ENCODE measurements at regions not wholly inside any gene's neighbourhood (a gene's known extent, or its start where the extent isn't known, plus 50 kb on each side); places are given as distances from the start of the nearest gene placed in this dataset.

DNA sequence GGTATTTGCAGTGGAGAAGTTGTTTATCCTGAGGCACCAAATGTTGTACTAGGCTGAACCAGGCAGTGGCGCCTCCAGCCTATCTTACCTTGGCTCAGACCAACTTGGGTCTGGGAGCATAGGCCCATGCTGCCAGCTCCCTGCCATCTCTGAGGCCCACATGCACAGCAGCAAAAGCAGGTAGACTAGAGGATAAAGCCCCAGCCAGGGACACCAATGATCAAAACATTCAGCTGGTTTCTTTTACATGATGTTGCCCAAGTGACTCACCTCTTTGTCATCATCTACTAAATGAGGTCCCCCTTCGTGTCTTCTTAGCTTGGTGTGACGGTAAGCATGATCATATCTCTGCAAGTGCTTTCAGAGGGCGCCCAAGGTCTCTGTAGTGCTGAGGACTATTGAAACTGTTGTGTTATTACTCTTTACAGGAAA is 112.1 kb upstream of the DRD2 start:
- peak; percentile 82 for ATAC-seq
- intact Hi-C loops (cut with micrococcal nuclease): loop anchor here (1.0 kb wide), 3 partner anchors 103 to 144 kb away; no protein-coding TSS in a partner anchor
- no TSS peak for BruUV-seq (replicated peaks)
- TF ChIP-seq MTA3 (IDR thresholded peaks at IDR 0.05; ENCODE audit: borderline replicate concordance) (peak; percentile 45; the same call in 1 of the 2 replicates), HDAC2 (IDR thresholded peaks at IDR 0.05) (peak; percentile 21; the same call in 1 of the 2 replicates), NFIC (IDR thresholded peaks at IDR 0.05) (no peak), FOSL1 (tag; conservative IDR thresholded peaks at IDR 0.05) (peak; percentile 98), ERF (CRISPR knock-in tag; IDR thresholded peaks at IDR 0.05) (no peak), SMC3 (conservative IDR thresholded peaks at IDR 0.05; ENCODE audit: insufficient read depth, low read depth, low read length) (peak; percentile 36; the same call in 1 of the 2 replicates), CCNT2 (IDR thresholded peaks at IDR 0.05; ENCODE audit: borderline replicate concordance, extremely low read depth, insufficient read length, low read depth, low read length) (peak; percentile 20), SMARCE1 (IDR thresholded peaks at IDR 0.05) (peak; percentile 61), ESRRB (CRISPR knock-in tag; IDR thresholded peaks at IDR 0.05; ENCODE audit: borderline replicate concordance) (no peak), ATF7 (IDR thresholded peaks at IDR 0.05) (peak; percentile 42; the same call in 1 of the 2 replicates), ELF1 (tag; IDR thresholded peaks at IDR 0.05) (no peak), IRF1 (CRISPR knock-in tag; IDR thresholded peaks at IDR 0.05; ENCODE audit: borderline replicate concordance) (no peak), CREB1 (IDR thresholded peaks at IDR 0.05) (peak; percentile 84), CREB1 (CRISPR knock-in tag; IDR thresholded peaks at IDR 0.05) (peak; percentile 82), ESRRA (IDR thresholded peaks at IDR 0.05; ENCODE audit: borderline replicate concordance, low read depth) (peak; percentile 57), ZSCAN29 (IDR thresholded peaks at IDR 0.05) (no peak), NCOA1 (IDR thresholded peaks at IDR 0.05; ENCODE audit: low read depth) (0 out of 2 replicates have a peak, but pooled peaks have one; percentile 54), CEBPG (CRISPR knock-in tag; IDR thresholded peaks at IDR 0.05) (no peak), CEBPG (tag; conservative IDR thresholded peaks at IDR 0.05 in 1 of 2, IDR thresholded peaks at IDR 0.05 in 1 of 2) (0 out of 4 replicates have a peak, but pooled peaks of 1 of the 2 experiments have one; percentile 9), NBN (IDR thresholded peaks at IDR 0.05; ENCODE audit: low read depth) (0 out of 2 replicates have a peak, but pooled peaks have one; percentile 30), JUN (IDR thresholded peaks at IDR 0.05; ENCODE audit: borderline replicate concordance, low read depth, low read length) (peak; percentile 91), JUN (CRISPR knock-in tag; IDR thresholded peaks at IDR 0.05; ENCODE audit: borderline replicate concordance) (no peak), ZNF232 (CRISPR knock-in tag; IDR thresholded peaks at IDR 0.05) (no peak)
- TF ChIP-seq, protein P1, sequence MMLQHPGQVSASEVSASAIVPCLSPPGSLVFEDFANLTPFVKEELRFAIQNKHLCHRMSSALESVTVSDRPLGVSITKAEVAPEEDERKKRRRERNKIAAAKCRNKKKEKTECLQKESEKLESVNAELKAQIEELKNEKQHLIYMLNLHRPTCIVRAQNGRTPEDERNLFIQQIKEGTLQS (IDR thresholded peaks at IDR 0.05): peak; percentile 92
- TF ChIP-seq, protein P1 (CRISPR knock-in tag; conservative IDR thresholded peaks at IDR 0.05): no peak

More for the DNA sequence above, 112.1 kb upstream of the DRD2 start:
- Histone ChIP-seq H4K20me1 (replicated peaks; ENCODE audit: control insufficient read depth, insufficient read depth, low read length) (no peaks in the 10 kb centered on the region), H2AFZ (ENCODE audit: low read depth, low read length) (peak overlapping the region; percentile 46; the same call in 1 of the 2 replicates), H3K4me3 (no peak overlapping the region), H3K36me3 (ENCODE audit: control insufficient read depth, insufficient read depth, low read length) (no peaks in the 10 kb centered on the region), H3K9me3 (replicated peaks; ENCODE audit: control insufficient read depth, insufficient read depth, low read depth, low read length) (no peaks in the 10 kb centered on the region), H3K79me2 (ENCODE audit: control insufficient read depth, insufficient read depth, low read length) (no peaks in the 10 kb centered on the region), H3K4me1 (replicated peaks in 1 of 2; ENCODE audit: control insufficient read depth in 2 of 2, insufficient read depth in 2 of 2, low read length in 2 of 2) (peaks cover 2 to 8% of the 10 kb centered on the region in 2 experiments; a peak in 4 of 5 replicates), H3K9me1 (ENCODE audit: control insufficient read depth, insufficient read depth, low read length) (no peaks in the 10 kb centered on the region), H3K4me2 (ENCODE audit: insufficient read depth, low read length) (peak overlapping the region; percentile 17; the same call in 1 of the 2 replicates), H3K27ac (ENCODE audit: extremely low read depth, low read depth, low read length) (no peak overlapping the region), H3K27me3 (ENCODE audit: control insufficient read depth in 2 of 2, insufficient read depth in 2 of 2, low read length in 2 of 2) (no peaks in the 10 kb centered on the region), H3K9ac (ENCODE audit: insufficient read depth in 1 of 2, low read depth in 2 of 2, low read length in 2 of 2) (no peak overlapping the region)
- WGBS (ENCODE audit: insufficient coverage, low coverage, missing lambda C conversion rate): 15% methylated on average over 4 of the region's 4 CpGs
- CTCF ChIA-PET (ENCODE audit: low intra/inter-chr PET ratio): interaction anchor here (2.0 kb wide), 1 partner anchor 143 kb away, joined by 15 read pairs; no protein-coding TSS in a partner anchor
- POLR2A ChIA-PET: interaction anchor here (1.5 kb wide), 1 partner anchor 9 kb away, joined by 7 read pairs; no protein-coding TSS in a partner anchor
- peak in 2 of 4 experiments; percentile 30 to 54 for DNase-seq (ENCODE audit: extremely low read depth in 1 of 4, low spot score in 3 of 4)
- in situ Hi-C loops (cut with MboI): no loop called here
- FAIRE-seq: no peak

Data from K562 (cell line).